ENCODE measurements at regions not wholly inside any gene's neighbourhood (a gene's known extent, or its start where the extent isn't known, plus 50 kb on each side); places are given as distances from the start of the nearest gene placed in this dataset.

- H3K27ac ChIP-seq (ENCODE audit: control insufficient read depth, insufficient read depth): no peak overlapping the region
- no peaks in the 10 kb centered on the region for H3K79me2 ChIP-seq (ENCODE audit: control insufficient read depth, insufficient read depth, low read length)
- intact Hi-C loops (cut with micrococcal nuclease; ENCODE audit: unreplicated experiment) (no loop called here), in situ Hi-C loops (cut with MboI) (loop anchor here (10.0 kb wide), 2 partner anchors 617 to 717 kb away; no protein-coding TSS in a partner anchor)
- ChIA-PET CTCF (interaction anchor here (0.7 kb wide), 1 partner anchor 239 kb away, joined by 4 read pairs; no protein-coding TSS in a partner anchor), POLR2A (no interaction called here), SMC1A (ENCODE audit: uncharacterized antibody, unreplicated experiment) (no interaction called here), RAD21 (ENCODE audit: unreplicated experiment) (no interaction called here)
- ATAC-seq (no peak), FAIRE-seq (no peak), DNase-seq (ENCODE audit: low read depth, low spot score) (no peak)
- H3K4me2 ChIP-seq (ENCODE audit: control insufficient read depth, insufficient read depth): no peak overlapping the region
- H3K9me3 ChIP-seq (replicated peaks; ENCODE audit: control insufficient read depth, insufficient read depth, low read length): no peaks in the 10 kb centered on the region
- H3K27me3 ChIP-seq (replicated peaks in 1 of 2; ENCODE audit: control insufficient read depth in 2 of 2, insufficient read depth in 2 of 2, low read length in 1 of 2): no peaks in the 10 kb centered on the region
- H3K9ac ChIP-seq (ENCODE audit: control insufficient read depth, insufficient read depth, low read length): no peak overlapping the region
- H2AFZ ChIP-seq (ENCODE audit: control insufficient read depth, low read depth, low read length): no peak overlapping the region
- H3K36me3 ChIP-seq (ENCODE audit: control insufficient read depth in 2 of 2, insufficient read depth in 2 of 2, low read length in 1 of 2): no peaks in the 10 kb centered on the region
- TF ChIP-seq EP300 (IDR thresholded peaks at IDR 0.05; ENCODE audit: borderline replicate concordance in 1 of 2, control insufficient read depth in 1 of 2, low read depth in 2 of 2, low read length in 2 of 2): no peak
- no peak for TF ChIP-seq TCF3 (IDR thresholded peaks at IDR 0.05; ENCODE audit: borderline replicate concordance, insufficient read depth, low read depth, low read length)
- TF ChIP-seq ZNF384 (IDR thresholded peaks at IDR 0.05; ENCODE audit: borderline replicate concordance, low read depth, low read length): no peak
- no peak for TF ChIP-seq JUND (IDR thresholded peaks at IDR 0.05; ENCODE audit: low read depth, low read length)
- TF ChIP-seq ZBTB11 (CRISPR knock-in tag; IDR thresholded peaks at IDR 0.05): no peak
- TF ChIP-seq YY1 (IDR thresholded peaks at IDR 0.05; ENCODE audit: low read depth, low read length): no peak
- TF ChIP-seq, protein P1, sequence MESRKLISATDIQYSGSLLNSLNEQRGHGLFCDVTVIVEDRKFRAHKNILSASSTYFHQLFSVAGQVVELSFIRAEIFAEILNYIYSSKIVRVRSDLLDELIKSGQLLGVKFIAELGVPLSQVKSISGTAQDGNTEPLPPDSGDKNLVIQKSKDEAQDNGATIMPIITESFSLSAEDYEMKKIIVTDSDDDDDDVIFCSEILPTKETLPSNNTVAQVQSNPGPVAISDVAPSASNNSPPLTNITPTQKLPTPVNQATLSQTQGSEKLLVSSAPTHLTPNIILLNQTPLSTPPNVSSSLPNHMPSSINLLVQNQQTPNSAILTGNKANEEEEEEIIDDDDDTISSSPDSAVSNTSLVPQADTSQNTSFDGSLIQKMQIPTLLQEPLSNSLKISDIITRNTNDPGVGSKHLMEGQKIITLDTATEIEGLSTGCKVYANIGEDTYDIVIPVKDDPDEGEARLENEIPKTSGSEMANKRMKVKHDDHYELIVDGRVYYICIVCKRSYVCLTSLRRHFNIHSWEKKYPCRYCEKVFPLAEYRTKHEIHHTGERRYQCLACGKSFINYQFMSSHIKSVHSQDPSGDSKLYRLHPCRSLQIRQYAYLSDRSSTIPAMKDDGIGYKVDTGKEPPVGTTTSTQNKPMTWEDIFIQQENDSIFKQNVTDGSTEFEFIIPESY (IDR thresholded peaks at IDR 0.05): no peak
- no peak for TF ChIP-seq POLR2AphosphoS5 (IDR thresholded peaks at IDR 0.05; ENCODE audit: low read length)
- no peak for TF ChIP-seq RUNX3 (IDR thresholded peaks at IDR 0.05; ENCODE audit: low read length)
- TF ChIP-seq NR2C1 (IDR thresholded peaks at IDR 0.05): no peak
- TF ChIP-seq RB1 (IDR thresholded peaks at IDR 0.05; ENCODE audit: borderline replicate concordance): no peak
- TF ChIP-seq CBX3 (IDR thresholded peaks at IDR 0.05; ENCODE audit: borderline replicate concordance, low read depth): no peak
- H3K4me3 ChIP-seq: no peak overlapping the region
- BruUV-seq (replicated peaks): no TSS peak
- WGBS (ENCODE audit: insufficient coverage, insufficient replicate concordance, low lambda C conversion rate, missing lambda C conversion rate): 25% methylated on average over 3 of the region's 3 CpGs
- H3K4me1 ChIP-seq (ENCODE audit: control insufficient read depth, insufficient read depth, low read length): no peaks in the 10 kb centered on the region
- H4K20me1 ChIP-seq (ENCODE audit: control insufficient read depth, insufficient read depth): no peaks in the 10 kb centered on the region; the same call in 1 of the 2 replicates
Observed at GRCh38 chr9:90147426-90147825, 495.2 kb downstream of the DIRAS2 start.
